Endothelial cell (in vitro differentiated cells): ENCODE measurements at regions not wholly inside any gene's neighbourhood (a gene's known extent, or its start where the extent isn't known, plus 50 kb on each side); places are given as distances from the start of the nearest gene placed in this dataset.

ENCODE experiments used
- DNase-seq: peaks from one replicate; pipeline ENCODE4 v3.0.0; 2021; ENCODE audit warnings: low spot score
- H3K27ac Mint-ChIP-seq: one replicate; pipeline ENCODE4 v1.8.0; 2021; ENCODE audit warnings: mixed read lengths, inconsistent platforms; ENCODE audit not compliant: unreplicated experiment
- H3K27me3 Mint-ChIP-seq: one replicate; pipeline ENCODE4 v1.8.0; 2021; ENCODE audit warnings: mild to moderate bottlenecking, moderate library complexity, mixed read lengths, inconsistent platforms; ENCODE audit not compliant: unreplicated experiment
- H3K36me3 Mint-ChIP-seq: one replicate; pipeline ENCODE4 v1.8.0; 2021; ENCODE audit warnings: mild to moderate bottlenecking, low read depth, mixed read lengths, inconsistent platforms; ENCODE audit not compliant: unreplicated experiment
- H3K4me1 Mint-ChIP-seq: one replicate; pipeline ENCODE4 v1.8.0; 2021; ENCODE audit warnings: mild to moderate bottlenecking, mixed read lengths, inconsistent platforms; ENCODE audit not compliant: unreplicated experiment
- H3K4me3 Mint-ChIP-seq: one replicate; pipeline ENCODE4 v1.8.0; 2021; ENCODE audit warnings: mild to moderate bottlenecking, mixed read lengths, inconsistent platforms; ENCODE audit not compliant: unreplicated experiment
- H3K9me3 Mint-ChIP-seq: one replicate; pipeline ENCODE4 v1.8.0; 2021; ENCODE audit warnings: mixed read lengths, inconsistent platforms; ENCODE audit not compliant: unreplicated experiment
- TF ChIP-seq, protein P1 (sequence below): fragments of 200-600 bp; sonication (generic); IDR thresholded peaks from one replicate; pipeline ENCODE4 v1.5.0; 2021; ENCODE audit warnings: antibody characterized with exemption; ENCODE audit not compliant: unreplicated experiment

GRCh38 chr2:166607880-166608279, 113.8 kb upstream of the SCN7A start:
- Mint-ChIP-seq H3K9me3 (no peaks in the 10 kb centered on the region), H3K4me1 (peaks cover 13% of the 10 kb centered on the region), H3K36me3 (no peaks in the 10 kb centered on the region), H3K27ac (no peak overlapping the region), H3K4me3 (no peak overlapping the region), H3K27me3 (peaks cover 1% of the 10 kb centered on the region)
- TF ChIP-seq, protein P1, sequence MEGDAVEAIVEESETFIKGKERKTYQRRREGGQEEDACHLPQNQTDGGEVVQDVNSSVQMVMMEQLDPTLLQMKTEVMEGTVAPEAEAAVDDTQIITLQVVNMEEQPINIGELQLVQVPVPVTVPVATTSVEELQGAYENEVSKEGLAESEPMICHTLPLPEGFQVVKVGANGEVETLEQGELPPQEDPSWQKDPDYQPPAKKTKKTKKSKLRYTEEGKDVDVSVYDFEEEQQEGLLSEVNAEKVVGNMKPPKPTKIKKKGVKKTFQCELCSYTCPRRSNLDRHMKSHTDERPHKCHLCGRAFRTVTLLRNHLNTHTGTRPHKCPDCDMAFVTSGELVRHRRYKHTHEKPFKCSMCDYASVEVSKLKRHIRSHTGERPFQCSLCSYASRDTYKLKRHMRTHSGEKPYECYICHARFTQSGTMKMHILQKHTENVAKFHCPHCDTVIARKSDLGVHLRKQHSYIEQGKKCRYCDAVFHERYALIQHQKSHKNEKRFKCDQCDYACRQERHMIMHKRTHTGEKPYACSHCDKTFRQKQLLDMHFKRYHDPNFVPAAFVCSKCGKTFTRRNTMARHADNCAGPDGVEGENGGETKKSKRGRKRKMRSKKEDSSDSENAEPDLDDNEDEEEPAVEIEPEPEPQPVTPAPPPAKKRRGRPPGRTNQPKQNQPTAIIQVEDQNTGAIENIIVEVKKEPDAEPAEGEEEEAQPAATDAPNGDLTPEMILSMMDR, result no peak
- no peak for DNase-seq

- TF ChIP-seq, protein P1, result no peak
- Mint-ChIP-seq H3K9me3 (peaks cover 10% of the 10 kb centered on the region), H3K4me1 (no peaks in the 10 kb centered on the region), H3K27ac (no peak overlapping the region), H3K36me3 (peaks cover 13% of the 10 kb centered on the region), H3K4me3 (no peak overlapping the region), H3K27me3 (no peaks in the 10 kb centered on the region)
- no peak for DNase-seq
These were observed 99.4 kb upstream of the SCN7A start for GRCh38 chr2:166593403-166593802.

- Mint-ChIP-seq H3K36me3 (peaks cover 10% of the 10 kb centered on the region), H3K27ac (no peak overlapping the region), H3K9me3 (peaks cover 9% of the 10 kb centered on the region), H3K4me3 (no peak overlapping the region), H3K27me3 (no peaks in the 10 kb centered on the region), H3K4me1 (no peaks in the 10 kb centered on the region)
- no peak for DNase-seq
- TF ChIP-seq, protein P1, result no peak
These were observed 98.7 kb upstream of the SCN7A start for GRCh38 chr2:166592750-166593149.

- no peak overlapping the region for H3K4me3 Mint-ChIP-seq
- H3K36me3 Mint-ChIP-seq, result no peaks in the 10 kb centered on the region
- no peaks in the 10 kb centered on the region for H3K9me3 Mint-ChIP-seq
- DNase-seq, result no peak
- no peaks in the 10 kb centered on the region for H3K4me1 Mint-ChIP-seq
- no peaks in the 10 kb centered on the region for H3K27me3 Mint-ChIP-seq
- TF ChIP-seq, protein P1, result no peak
- no peak overlapping the region for H3K27ac Mint-ChIP-seq
These were observed 97.2 kb upstream of the SCN7A start for GRCh38 chr2:166591226-166591625.

DNA sequence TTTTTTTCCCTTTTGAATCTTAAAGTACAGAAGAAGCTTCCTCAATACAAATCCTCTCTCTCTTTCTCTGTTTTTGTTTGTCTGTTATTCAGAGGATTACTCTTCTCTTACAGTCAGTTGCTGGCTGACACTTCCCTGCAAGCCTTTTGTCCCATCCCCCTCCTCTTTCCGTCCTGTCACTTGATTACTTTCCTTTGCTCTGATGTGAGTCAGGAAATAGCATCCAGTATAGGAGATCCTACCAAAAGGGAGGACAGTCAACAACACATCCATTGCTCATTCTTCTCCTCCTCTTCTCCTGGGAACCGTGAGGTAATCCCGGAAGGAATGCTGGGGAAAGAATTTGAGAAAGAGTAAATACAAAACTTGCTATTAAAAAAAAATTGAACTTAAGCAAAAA, 79.3 kb upstream of the SCN7A start:
- no peaks in the 10 kb centered on the region for H3K36me3 Mint-ChIP-seq
- TF ChIP-seq, protein P1, result no peak
- no peaks in the 10 kb centered on the region for H3K9me3 Mint-ChIP-seq

More for the DNA sequence above, 79.3 kb upstream of the SCN7A start:
- Mint-ChIP-seq H3K27ac (peak overlapping the region; percentile 81), H3K27me3 (no peaks in the 10 kb centered on the region), H3K4me3 (no peak overlapping the region), H3K4me1 (peaks cover 23% of the 10 kb centered on the region)
- DNase-seq, result peak; percentile 29
